ENCODE measurements at regions not wholly inside any gene's neighbourhood (a gene's known extent, or its start where the extent isn't known, plus 50 kb on each side); places are given as distances from the start of the nearest gene placed in this dataset.

GRCh38 chr22:48694296-48694883 is 1133.3 kb downstream of the BRD1 start:
- no peak overlapping the region for H3K27ac ChIP-seq (ENCODE audit: low read depth, low read length)
- H3K79me2 ChIP-seq (ENCODE audit: insufficient read depth, low read length) = no peaks in the 10 kb centered on the region
- no peaks in the 10 kb centered on the region for H3K36me3 ChIP-seq (ENCODE audit: low read length)
- no peak for TF ChIP-seq CTCF (IDR thresholded peaks at IDR 0.05; ENCODE audit: insufficient read depth, low read length, poor library complexity, severe bottlenecking)
- no peak for TF ChIP-seq EZH2phosphoT487 (conservative IDR thresholded peaks at IDR 0.05; ENCODE audit: low read length)
- H3K9me2 ChIP-seq (replicated peaks; ENCODE audit: insufficient read depth, low read length) = no peaks in the 10 kb centered on the region
- H3K4me2 ChIP-seq (ENCODE audit: low read depth, low read length, poor library complexity, severe bottlenecking) = no peak overlapping the region
- no peak overlapping the region for H3K4me3 ChIP-seq (ENCODE audit: insufficient read depth, low read length, poor library complexity, severe bottlenecking)
- no peak overlapping the region for H3K9ac ChIP-seq (ENCODE audit: low read length)
- H2AFZ ChIP-seq (ENCODE audit: low read depth, low read length, severe bottlenecking) = no peak overlapping the region
- no peaks in the 10 kb centered on the region for H3F3A ChIP-seq (ENCODE audit: insufficient read depth)
- no peaks in the 10 kb centered on the region for H4K20me1 ChIP-seq (ENCODE audit: low read depth, low read length)
- no peaks in the 10 kb centered on the region for H3K27me3 ChIP-seq (ENCODE audit: low read length)
- no peaks in the 10 kb centered on the region for H3K9me3 ChIP-seq (ENCODE audit: insufficient read depth, low read length)

GRCh38 chr22:48693377-48694135 is 1134.1 kb downstream of the BRD1 start:
- H4K20me1 ChIP-seq (ENCODE audit: low read depth, low read length) = no peaks in the 10 kb centered on the region
- H3K4me2 ChIP-seq (ENCODE audit: low read depth, low read length, poor library complexity, severe bottlenecking) = no peak overlapping the region
- no peak overlapping the region for H3K27ac ChIP-seq (ENCODE audit: low read depth, low read length)
- no peak overlapping the region for H3K9ac ChIP-seq (ENCODE audit: low read length)
- no peaks in the 10 kb centered on the region for H3K9me2 ChIP-seq (replicated peaks; ENCODE audit: insufficient read depth, low read length)
- no peak overlapping the region for H3K4me3 ChIP-seq (ENCODE audit: insufficient read depth, low read length, poor library complexity, severe bottlenecking)
- H2AFZ ChIP-seq (ENCODE audit: low read depth, low read length, severe bottlenecking) = no peak overlapping the region
- no peaks in the 10 kb centered on the region for H3F3A ChIP-seq (ENCODE audit: insufficient read depth)
- no peaks in the 10 kb centered on the region for H3K9me3 ChIP-seq (ENCODE audit: insufficient read depth, low read length)
- no peaks in the 10 kb centered on the region for H3K36me3 ChIP-seq (ENCODE audit: low read length)
- TF ChIP-seq EZH2phosphoT487 (conservative IDR thresholded peaks at IDR 0.05; ENCODE audit: low read length) = no peak
- TF ChIP-seq CTCF (IDR thresholded peaks at IDR 0.05; ENCODE audit: insufficient read depth, low read length, poor library complexity, severe bottlenecking) = no peak
- H3K79me2 ChIP-seq (ENCODE audit: insufficient read depth, low read length) = no peaks in the 10 kb centered on the region
- no peaks in the 10 kb centered on the region for H3K27me3 ChIP-seq (ENCODE audit: low read length)

GRCh38 chr22:48692734-48693376 is 1134.8 kb downstream of the BRD1 start:
- no peaks in the 10 kb centered on the region for H3K9me2 ChIP-seq (replicated peaks; ENCODE audit: insufficient read depth, low read length)
- no peaks in the 10 kb centered on the region for H3K9me3 ChIP-seq (ENCODE audit: insufficient read depth, low read length)
- H3K4me3 ChIP-seq (ENCODE audit: insufficient read depth, low read length, poor library complexity, severe bottlenecking) = no peak overlapping the region
- H3F3A ChIP-seq (ENCODE audit: insufficient read depth) = no peaks in the 10 kb centered on the region
- no peak for TF ChIP-seq CTCF (IDR thresholded peaks at IDR 0.05; ENCODE audit: insufficient read depth, low read length, poor library complexity, severe bottlenecking)
- no peak for TF ChIP-seq EZH2phosphoT487 (conservative IDR thresholded peaks at IDR 0.05; ENCODE audit: low read length)
- H3K4me2 ChIP-seq (ENCODE audit: low read depth, low read length, poor library complexity, severe bottlenecking) = no peak overlapping the region
- no peaks in the 10 kb centered on the region for H3K27me3 ChIP-seq (ENCODE audit: low read length)
- H3K36me3 ChIP-seq (ENCODE audit: low read length) = no peaks in the 10 kb centered on the region
- no peak overlapping the region for H2AFZ ChIP-seq (ENCODE audit: low read depth, low read length, severe bottlenecking)
- H4K20me1 ChIP-seq (ENCODE audit: low read depth, low read length) = no peaks in the 10 kb centered on the region
- H3K9ac ChIP-seq (ENCODE audit: low read length) = no peak overlapping the region
- H3K79me2 ChIP-seq (ENCODE audit: insufficient read depth, low read length) = no peaks in the 10 kb centered on the region
- no peak overlapping the region for H3K27ac ChIP-seq (ENCODE audit: low read depth, low read length)
